ENCODE measurements at regions not wholly inside any gene's neighbourhood (a gene's known extent, or its start where the extent isn't known, plus 50 kb on each side); places are given as distances from the start of the nearest gene placed in this dataset.

DNA sequence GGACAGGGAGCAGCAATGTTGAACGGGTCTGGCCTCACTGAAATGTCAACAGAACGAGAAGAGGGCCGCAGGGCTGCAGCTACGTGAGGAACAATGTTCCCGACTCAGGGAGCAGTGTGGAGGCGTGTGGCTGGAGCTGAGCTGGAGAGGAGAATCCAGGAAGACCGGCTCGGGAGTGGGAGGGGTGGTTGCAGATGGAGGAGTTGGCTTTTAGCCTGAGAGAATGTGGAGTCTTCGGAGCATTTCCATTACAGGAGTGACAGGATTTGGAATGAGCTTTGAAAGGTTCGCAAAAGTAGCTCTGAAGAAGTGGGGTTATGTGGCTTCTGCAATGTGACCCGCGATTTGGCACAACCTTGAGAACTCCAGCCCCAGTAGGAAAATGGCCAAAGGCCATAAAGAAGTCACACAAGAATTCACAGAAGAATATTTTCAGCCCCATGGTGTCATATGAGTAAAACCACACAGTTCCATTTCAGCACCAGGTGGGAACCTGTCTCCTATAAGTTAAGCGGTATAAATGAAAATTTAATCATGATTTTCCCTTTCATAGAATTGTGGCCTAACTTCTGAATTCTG, 78.8 kb upstream of the NSMCE3 start:
- DNase-seq (ENCODE audit: low spot score in 2 of 2) = no peak
- H3K4me3 ChIP-seq (ENCODE audit: low read depth, poor library complexity, severe bottlenecking) = no peak overlapping the region
- TF ChIP-seq, protein P1, sequence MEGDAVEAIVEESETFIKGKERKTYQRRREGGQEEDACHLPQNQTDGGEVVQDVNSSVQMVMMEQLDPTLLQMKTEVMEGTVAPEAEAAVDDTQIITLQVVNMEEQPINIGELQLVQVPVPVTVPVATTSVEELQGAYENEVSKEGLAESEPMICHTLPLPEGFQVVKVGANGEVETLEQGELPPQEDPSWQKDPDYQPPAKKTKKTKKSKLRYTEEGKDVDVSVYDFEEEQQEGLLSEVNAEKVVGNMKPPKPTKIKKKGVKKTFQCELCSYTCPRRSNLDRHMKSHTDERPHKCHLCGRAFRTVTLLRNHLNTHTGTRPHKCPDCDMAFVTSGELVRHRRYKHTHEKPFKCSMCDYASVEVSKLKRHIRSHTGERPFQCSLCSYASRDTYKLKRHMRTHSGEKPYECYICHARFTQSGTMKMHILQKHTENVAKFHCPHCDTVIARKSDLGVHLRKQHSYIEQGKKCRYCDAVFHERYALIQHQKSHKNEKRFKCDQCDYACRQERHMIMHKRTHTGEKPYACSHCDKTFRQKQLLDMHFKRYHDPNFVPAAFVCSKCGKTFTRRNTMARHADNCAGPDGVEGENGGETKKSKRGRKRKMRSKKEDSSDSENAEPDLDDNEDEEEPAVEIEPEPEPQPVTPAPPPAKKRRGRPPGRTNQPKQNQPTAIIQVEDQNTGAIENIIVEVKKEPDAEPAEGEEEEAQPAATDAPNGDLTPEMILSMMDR (IDR thresholded peaks at IDR 0.05) = no peak
- no peak for TF ChIP-seq POLR2A (IDR thresholded peaks at IDR 0.05)
- 27 to 30% methylated on average over 13 of the region's 13 CpGs for WGBS, 2 donors
- intact Hi-C loops (cut with DNase I; ENCODE audit: low total_unique reads) = no loop called here

DNA sequence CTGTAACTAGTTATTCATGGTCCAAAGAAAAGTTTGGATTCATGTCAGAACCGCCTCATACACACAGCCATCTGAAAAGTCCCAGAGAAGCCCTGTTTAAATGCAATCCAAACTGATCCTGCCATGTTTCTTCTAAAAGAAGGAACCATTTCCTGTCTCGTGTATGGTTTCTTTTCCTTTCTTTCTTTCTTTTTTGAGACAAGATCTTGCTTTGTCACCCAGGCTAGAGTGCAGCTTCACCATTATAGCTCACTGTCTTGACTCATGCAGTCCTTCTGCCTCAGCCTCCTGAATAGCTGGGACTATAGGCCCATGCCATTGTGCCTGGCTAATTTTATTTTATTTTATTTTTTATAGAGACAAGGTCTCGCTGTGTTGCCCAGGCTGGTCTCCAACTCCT, 77.4 kb upstream of the NSMCE3 start:
- DNase-seq (ENCODE audit: low spot score in 2 of 2) = no peak
- intact Hi-C loops (cut with DNase I; ENCODE audit: low total_unique reads) = no loop called here
- no peak overlapping the region for H3K4me3 ChIP-seq (ENCODE audit: low read depth, poor library complexity, severe bottlenecking)
- 71 to 73% methylated on average over 3 of the region's 3 CpGs for WGBS, 2 donors
- TF ChIP-seq POLR2A (IDR thresholded peaks at IDR 0.05) = no peak
- TF ChIP-seq, protein P1 (IDR thresholded peaks at IDR 0.05) = no peak

DNA sequence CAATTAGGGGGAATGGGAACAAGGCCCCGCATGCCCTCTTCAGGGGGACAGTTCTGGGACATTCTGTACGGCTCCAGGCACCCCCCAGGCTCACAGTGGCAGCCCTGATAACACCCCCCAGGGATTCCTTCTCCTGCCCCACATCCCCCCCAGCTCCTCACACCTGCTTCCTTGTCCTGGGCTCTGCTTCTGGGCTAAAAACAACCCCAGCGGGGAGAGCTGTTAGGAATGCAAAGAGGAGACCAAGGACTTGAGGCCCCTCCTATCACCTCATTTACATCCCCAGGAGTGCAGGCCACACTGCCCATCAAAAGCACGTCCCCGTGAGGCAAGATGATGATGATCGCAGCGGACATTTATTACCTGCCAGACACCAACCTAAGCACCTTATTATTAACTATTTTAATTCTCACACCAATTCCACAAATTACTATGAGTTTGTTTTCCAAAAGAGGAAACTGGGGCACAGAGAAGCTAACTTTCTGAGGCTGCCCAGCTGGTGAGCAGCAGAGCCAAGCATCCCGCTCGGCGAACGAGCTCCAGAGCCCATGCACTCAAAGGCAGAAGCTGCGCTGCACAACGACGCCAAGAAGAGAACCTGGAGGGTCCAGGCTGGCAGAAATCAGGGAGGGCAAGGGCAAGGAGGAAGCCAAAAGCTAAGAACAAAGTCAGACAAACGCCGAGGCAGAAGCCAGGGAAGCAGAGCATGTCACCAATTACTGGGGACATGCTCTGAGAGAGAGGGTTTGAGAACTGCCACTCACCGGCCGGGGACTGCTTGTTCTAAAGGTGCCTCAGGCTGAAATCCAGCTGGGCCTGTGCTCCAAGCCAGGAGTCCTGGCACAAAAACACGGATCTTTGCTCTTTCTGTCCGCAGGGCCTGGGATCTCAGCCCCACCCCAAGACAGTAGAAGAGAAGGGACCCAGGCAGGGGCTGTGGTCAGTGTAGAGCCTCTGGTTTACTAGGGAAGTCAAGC, 76.2 kb upstream of the NSMCE3 start:
- WGBS, 2 donors = 74 to 78% methylated on average over 20 of the region's 20 CpGs
- no peak for TF ChIP-seq POLR2A (IDR thresholded peaks at IDR 0.05)
- TF ChIP-seq, protein P1 (IDR thresholded peaks at IDR 0.05) = no peak
- H3K4me3 ChIP-seq (ENCODE audit: low read depth, poor library complexity, severe bottlenecking) = no peak overlapping the region
- intact Hi-C loops (cut with DNase I; ENCODE audit: low total_unique reads) = no loop called here
- DNase-seq (ENCODE audit: low spot score in 2 of 2) = no peak

DNA sequence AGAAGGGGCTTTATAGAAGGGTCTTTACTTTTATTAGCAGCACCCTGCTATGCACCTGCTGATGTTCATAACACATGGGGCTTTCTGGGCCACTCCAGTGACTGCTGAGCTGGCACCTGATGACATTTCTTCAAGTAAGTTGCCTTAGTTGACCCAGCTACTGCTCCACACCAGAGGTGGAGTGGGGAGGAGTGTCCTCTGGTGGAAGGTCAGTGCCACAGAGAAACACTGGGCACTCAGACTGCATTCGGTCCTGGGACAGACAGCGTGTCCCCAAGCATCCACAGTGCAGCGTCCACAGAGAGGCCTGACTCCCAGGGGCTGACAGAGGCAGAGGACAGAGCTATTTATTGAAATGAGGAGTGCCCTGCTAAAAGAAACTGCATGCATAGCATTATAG, 74.9 kb upstream of the NSMCE3 start:
- intact Hi-C loops (cut with DNase I; ENCODE audit: low total_unique reads) = no loop called here
- 83 to 100% methylated on average over 3 of the region's 3 CpGs for WGBS, 2 donors
- DNase-seq (ENCODE audit: low spot score in 2 of 2) = no peak
- H3K4me3 ChIP-seq (ENCODE audit: low read depth, poor library complexity, severe bottlenecking) = no peak overlapping the region
- TF ChIP-seq POLR2A (IDR thresholded peaks at IDR 0.05) = no peak
- TF ChIP-seq, protein P1 (IDR thresholded peaks at IDR 0.05) = no peak

DNA sequence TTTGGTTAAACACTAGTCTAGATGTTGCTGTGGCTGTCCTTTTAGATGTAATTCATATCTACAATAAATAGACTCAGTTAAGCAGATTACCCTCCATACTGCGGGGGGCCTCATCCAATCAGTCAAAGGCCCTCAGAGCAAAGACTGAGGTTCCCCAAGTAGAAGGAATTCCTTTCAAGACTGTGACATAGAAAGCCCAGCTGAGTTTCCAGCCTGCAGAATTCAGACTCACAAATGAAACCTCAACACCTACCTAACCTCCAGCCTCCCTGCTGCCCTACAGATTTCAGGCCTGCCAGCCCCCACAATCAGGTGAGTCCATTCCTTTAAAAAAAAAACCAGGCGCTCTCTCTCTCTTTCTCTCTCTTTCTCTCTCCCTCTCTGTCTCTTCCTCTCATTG, 73.6 kb upstream of the NSMCE3 start:
- 92 to 94% methylated on average over 2 of the region's 2 CpGs for WGBS, 2 donors
- no peak overlapping the region for H3K4me3 ChIP-seq (ENCODE audit: low read depth, poor library complexity, severe bottlenecking)
- TF ChIP-seq POLR2A (IDR thresholded peaks at IDR 0.05) = no peak
- TF ChIP-seq, protein P1 (IDR thresholded peaks at IDR 0.05) = no peak
- no peak for DNase-seq (ENCODE audit: low spot score in 2 of 2)
- intact Hi-C loops (cut with DNase I; ENCODE audit: low total_unique reads) = no loop called here
